Upper lobe of left lung (tissue), 6 donors: ENCODE measurements at regions not wholly inside any gene's neighbourhood (a gene's known extent, or its start where the extent isn't known, plus 50 kb on each side); places are given as distances from the start of the nearest gene placed in this dataset.
A peak's percentile ranks its signal among the peaks of the same experiment; 100 is the strongest.

Experiments used
- ATAC-seq, 2 donors: fragments of 200-7000 bp; cut with Tn5 transposase; one replicate each; pipeline ENCODE4 v1.9.1; 2022; ENCODE audit warnings: mild to moderate bottlenecking in 2 of 2, moderate library complexity in 2 of 2; ENCODE audit not compliant: low FRiP score in 2 of 2
- DNase-seq, 2 donors: peaks; one replicate each; pipeline ENCODE4 v3.0.0-alpha.2; 2019 to 2020
- H3K27ac ChIP-seq, 4 donors: fragments of 200-600 bp; sonication (generic); one replicate each; pipeline ENCODE4 v1.5.1; 2016 to 2019
- H3K27me3 ChIP-seq, 4 donors: fragments of 200-600 bp; sonication (generic); one replicate each; pipeline ENCODE4 v1.5.1; 2017 to 2019
- H3K36me3 ChIP-seq, 4 donors: fragments of 200-600 bp; sonication (generic); one replicate each; pipeline ENCODE4 v1.5.1; 2016 to 2019
- H3K4me1 ChIP-seq, 4 donors: fragments of 200-600 bp; sonication (generic); one replicate each; pipeline ENCODE4 v1.5.1; 2018 to 2019
- H3K4me3 ChIP-seq, 4 donors: fragments of 200-600 bp; sonication (generic); one replicate each; pipeline ENCODE4 v1.5.1; 2017 to 2019; ENCODE audit warnings: mild to moderate bottlenecking in 2 of 4, moderate library complexity in 1 of 4
- H3K9me3 ChIP-seq, 4 donors: fragments of 200-600 bp; sonication (generic); one replicate each; pipeline ENCODE4 v1.5.1; 2018 to 2019
- CTCF ChIP-seq, 6 experiments: fragments of 450-650 bp in 4 of 6; fragments of 200-600 bp in 2 of 6; sonication (generic) in 2 of 6; IDR thresholded peaks; one replicate each; pipeline ENCODE4 v1.5.1; 2016 to 2019; ENCODE audit warnings: antibody characterized with exemption in 6 of 6
- EP300 ChIP-seq, 4 donors: sonication (generic); formaldehyde crosslinking; IDR thresholded peaks; one replicate each; pipeline ENCODE4 v1.5.1; 2017; ENCODE audit warnings: antibody characterized with exemption in 4 of 4, control low read depth in 2 of 4
- POLR2A ChIP-seq, 4 donors: fragments of 450-650 bp; IDR thresholded peaks; one replicate each; pipeline ENCODE4 v1.5.1; 2016 to 2017; ENCODE audit warnings: antibody characterized with exemption in 4 of 4, mild to moderate bottlenecking in 2 of 4
- POLR2AphosphoS5 ChIP-seq, 2 donors: sonication (generic); formaldehyde crosslinking; IDR thresholded peaks; one replicate each; pipeline ENCODE4 v1.5.1; 2017; ENCODE audit warnings: antibody characterized with exemption in 2 of 2
- WGBS, 2 donors: methylation state at CpG; one replicate each; pipeline ENCODE4 v1.1.5; 2017 to 2018; 5-methylcytosine and 5-hydroxymethylcytosine counted together
- donor health status: DM: no; HTN: no; CAD: no; lungs with moderate emphysema.
- donor health status: DM: no; HTN: yes; CAD: no; lungs with severe emphysema.

DNA sequence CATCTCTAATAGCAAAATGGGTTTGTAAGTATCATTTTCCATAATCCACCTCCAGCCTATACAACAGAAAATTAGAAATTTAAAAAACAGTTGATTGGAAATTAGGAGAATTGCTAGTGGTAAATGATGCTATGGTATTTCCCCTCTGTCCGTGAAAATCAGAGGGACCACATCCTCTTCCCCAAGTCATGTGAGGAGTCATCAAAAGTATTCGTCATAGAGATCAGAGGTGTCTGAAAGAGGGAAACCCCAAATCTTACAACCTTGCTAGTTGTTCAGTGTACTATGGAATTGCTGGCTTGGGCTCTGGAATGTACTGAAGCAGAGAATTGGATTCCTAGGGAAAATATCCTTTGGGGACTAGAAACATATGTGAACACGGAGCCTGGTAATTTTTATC is 241.4 kb upstream of the ARHGAP24 start:
- no peaks in the 10 kb centered on the region for H3K36me3 ChIP-seq
- ATAC-seq = no peak
- no peaks in the 10 kb centered on the region for H3K27me3 ChIP-seq
- WGBS, 2 donors = 71 to 80% methylated on average over 3 of the region's 3 CpGs
- H3K4me1 ChIP-seq = no peaks in the 10 kb centered on the region
- H3K9me3 ChIP-seq = no peaks in the 10 kb centered on the region
- TF ChIP-seq POLR2A (IDR thresholded peaks at IDR 0.05) (no peak), CTCF (IDR thresholded peaks at IDR 0.05) (no peak), EP300 (IDR thresholded peaks at IDR 0.05) (no peak), POLR2AphosphoS5 (IDR thresholded peaks at IDR 0.05) (no peak)
- no peak overlapping the region for H3K27ac ChIP-seq
- H3K4me3 ChIP-seq = no peak overlapping the region
- no peak for DNase-seq

GRCh38 chr4:85243857-85244256 is 231.1 kb upstream of the ARHGAP24 start:
- no peaks in the 10 kb centered on the region for H3K36me3 ChIP-seq
- ATAC-seq = no peak
- TF ChIP-seq EP300 (IDR thresholded peaks at IDR 0.05) = no peak
- TF ChIP-seq POLR2A (IDR thresholded peaks at IDR 0.05) = no peak
- TF ChIP-seq POLR2AphosphoS5 (IDR thresholded peaks at IDR 0.05) = no peak
- TF ChIP-seq CTCF (IDR thresholded peaks at IDR 0.05) = no peak
- no peak for DNase-seq
- H3K4me1 ChIP-seq = no peaks in the 10 kb centered on the region
- no peak overlapping the region for H3K4me3 ChIP-seq
- 67 to 82% methylated on average over 1 of the region's 1 CpG for WGBS, 2 donors
- no peak overlapping the region for H3K27ac ChIP-seq
- no peaks in the 10 kb centered on the region for H3K27me3 ChIP-seq
- H3K9me3 ChIP-seq = no peaks in the 10 kb centered on the region

- Histone ChIP-seq H3K27me3 (no peaks in the 10 kb centered on the region), H3K27ac (no peak overlapping the region), H3K4me1 (no peaks in the 10 kb centered on the region), H3K9me3 (no peaks in the 10 kb centered on the region), H3K4me3 (no peak overlapping the region), H3K36me3 (no peaks in the 10 kb centered on the region)
- ATAC-seq (no peak), DNase-seq (no peak)
- TF ChIP-seq EP300 (IDR thresholded peaks at IDR 0.05) (no peak), POLR2AphosphoS5 (IDR thresholded peaks at IDR 0.05) (no peak), POLR2A (IDR thresholded peaks at IDR 0.05) (no peak), CTCF (IDR thresholded peaks at IDR 0.05) (no peak)
- WGBS, 2 donors = 82 to 84% methylated on average over 1 of the region's 1 CpG
Measured at GRCh38 chr4:85244638-85245037, 230.3 kb upstream of the ARHGAP24 start.

DNA sequence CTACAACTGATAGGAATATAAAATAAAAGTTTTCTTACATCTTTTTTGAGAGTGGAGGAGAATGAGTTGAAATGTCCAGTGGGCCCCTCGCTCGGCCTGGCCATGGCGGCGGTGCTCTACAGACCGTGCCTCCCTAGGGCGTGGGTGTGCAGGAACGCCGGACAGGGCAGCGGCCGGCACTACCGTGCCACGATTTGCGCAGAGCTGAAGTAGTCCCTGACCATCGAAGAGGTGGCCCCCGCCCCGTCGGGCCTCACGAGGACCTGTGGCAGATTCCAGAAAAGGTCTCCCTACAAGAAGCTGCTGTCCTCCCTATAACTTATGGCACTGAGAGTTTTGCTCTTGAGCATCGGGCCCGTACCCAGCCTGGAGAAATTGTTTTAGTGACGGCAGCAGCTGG is 228.9 kb upstream of the ARHGAP24 start:
- DNase-seq (peak in 1 of 2 donors; percentile 81), ATAC-seq (peak in 1 of 2 donors; percentile 53)
- H3K27ac ChIP-seq = no peak overlapping the region
- H3K36me3 ChIP-seq = no peaks in the 10 kb centered on the region
- H3K9me3 ChIP-seq = no peaks in the 10 kb centered on the region
- WGBS, 2 donors = 90 to 92% methylated on average over 17 to 20 of the region's 21 CpGs
- H3K4me3 ChIP-seq = no peak overlapping the region
- H3K27me3 ChIP-seq = no peaks in the 10 kb centered on the region
- no peak for TF ChIP-seq POLR2AphosphoS5 (IDR thresholded peaks at IDR 0.05)
- TF ChIP-seq POLR2A (IDR thresholded peaks at IDR 0.05) = no peak
- no peak for TF ChIP-seq CTCF (IDR thresholded peaks at IDR 0.05)
- TF ChIP-seq EP300 (IDR thresholded peaks at IDR 0.05) = no peak
- no peaks in the 10 kb centered on the region for H3K4me1 ChIP-seq

GRCh38 chr4:85250852-85251251 is 224.1 kb upstream of the ARHGAP24 start:
- peaks cover 0 to 13% (median 5%) of the 10 kb centered on the region in 4 donors for H3K9me3 ChIP-seq
- H3K4me1 ChIP-seq = no peaks in the 10 kb centered on the region
- no peaks in the 10 kb centered on the region for H3K27me3 ChIP-seq
- H3K4me3 ChIP-seq = no peak overlapping the region
- 65 to 78% methylated on average over 4 of the region's 4 CpGs for WGBS, 2 donors
- H3K36me3 ChIP-seq = no peaks in the 10 kb centered on the region
- ATAC-seq = no peak
- TF ChIP-seq EP300 (IDR thresholded peaks at IDR 0.05) (no peak), POLR2A (IDR thresholded peaks at IDR 0.05) (no peak), POLR2AphosphoS5 (IDR thresholded peaks at IDR 0.05) (no peak), CTCF (IDR thresholded peaks at IDR 0.05) (no peak)
- no peak overlapping the region for H3K27ac ChIP-seq
- DNase-seq = no peak
